Activated CD4-positive, alpha-beta T cell treated with anti-CD3 and anti-CD28 coated beads, Interleukin-2, Interleukin-4, amounts not matched to agents 100 ng/mL and 50 ng/mL, durations not matched to agents 16 hours and 8 hours (primary cell): ENCODE measurements at regions not wholly inside any gene's neighbourhood (a gene's known extent, or its start where the extent isn't known, plus 50 kb on each side); places are given as distances from the start of the nearest gene placed in this dataset.
"Not testable (repeated sequence)": the region's sequence is repeated elsewhere in the genome, so short reads cannot be mapped to it uniquely, and the experiment has no call there.

Experiments used
- DNase-seq: peaks from one replicate; pipeline ENCODE4 v3.0.0-alpha.2; 2020; ENCODE audit warnings: low spot score

GRCh38 chr11:3514635-3515424 lies 127.0 kb downstream of the ART5 start:
- DNase-seq: not testable (repeated sequence)

- DNase-seq: not testable (repeated sequence)
These were observed 128.5 kb downstream of the ART5 start for GRCh38 chr11:3513311-3513710.

GRCh38 chr11:3512751-3513150 lies 129.0 kb downstream of the ART5 start:
- not testable (repeated sequence) for DNase-seq

GRCh38 chr11:3512133-3512703 lies 129.6 kb downstream of the ART5 start:
- peak; percentile 56 for DNase-seq

- DNase-seq: peak; percentile 5
These were observed 130.2 kb downstream of the ART5 start for GRCh38 chr11:3511416-3512132.

GRCh38 chr11:3509563-3509962 lies 130.6 kb upstream of the ZNF195 start:
- not testable (repeated sequence) for DNase-seq

- DNase-seq: not testable (repeated sequence)
These were observed 120.3 kb upstream of the ZNF195 start for GRCh38 chr11:3499198-3499597.

- DNase-seq: not testable (repeated sequence)
These were observed 119.4 kb upstream of the ZNF195 start for GRCh38 chr11:3498356-3498755.

- DNase-seq: not testable (repeated sequence)
These were observed 114.2 kb upstream of the ZNF195 start for GRCh38 chr11:3493152-3493551.

- not testable (repeated sequence) for DNase-seq
These were observed 109.1 kb upstream of the ZNF195 start for GRCh38 chr11:3488003-3488402.

GRCh38 chr11:3485737-3486136 lies 106.8 kb upstream of the ZNF195 start:
- DNase-seq: not testable (repeated sequence)

- DNase-seq: not testable (repeated sequence)
These were observed 98.3 kb upstream of the ZNF195 start for GRCh38 chr11:3476937-3477885.

- DNase-seq: not testable (repeated sequence)
These were observed 97.4 kb upstream of the ZNF195 start for GRCh38 chr11:3476084-3476936.

- DNase-seq: not testable (repeated sequence)
These were observed 90.0 kb upstream of the ZNF195 start for GRCh38 chr11:3468963-3469362.

GRCh38 chr11:3467599-3467998 lies 88.7 kb upstream of the ZNF195 start:
- DNase-seq: not testable (repeated sequence)

- not testable (repeated sequence) for DNase-seq
These were observed 76.7 kb upstream of the ZNF195 start for GRCh38 chr11:3455666-3456065.

GRCh38 chr11:3454844-3455243 lies 75.9 kb upstream of the ZNF195 start:
- peak; percentile 58 for DNase-seq

GRCh38 chr11:3453596-3454256 lies 74.8 kb upstream of the ZNF195 start:
- DNase-seq: not testable (repeated sequence)

GRCh38 chr11:3450822-3451221 lies 71.9 kb upstream of the ZNF195 start:
- not testable (repeated sequence) for DNase-seq

GRCh38 chr11:3445535-3445934 lies 66.6 kb upstream of the ZNF195 start:
- DNase-seq: not testable (repeated sequence)
